ENCODE measurements at regions not wholly inside any gene's neighbourhood (a gene's known extent, or its start where the extent isn't known, plus 50 kb on each side); places are given as distances from the start of the nearest gene placed in this dataset.

DNA sequence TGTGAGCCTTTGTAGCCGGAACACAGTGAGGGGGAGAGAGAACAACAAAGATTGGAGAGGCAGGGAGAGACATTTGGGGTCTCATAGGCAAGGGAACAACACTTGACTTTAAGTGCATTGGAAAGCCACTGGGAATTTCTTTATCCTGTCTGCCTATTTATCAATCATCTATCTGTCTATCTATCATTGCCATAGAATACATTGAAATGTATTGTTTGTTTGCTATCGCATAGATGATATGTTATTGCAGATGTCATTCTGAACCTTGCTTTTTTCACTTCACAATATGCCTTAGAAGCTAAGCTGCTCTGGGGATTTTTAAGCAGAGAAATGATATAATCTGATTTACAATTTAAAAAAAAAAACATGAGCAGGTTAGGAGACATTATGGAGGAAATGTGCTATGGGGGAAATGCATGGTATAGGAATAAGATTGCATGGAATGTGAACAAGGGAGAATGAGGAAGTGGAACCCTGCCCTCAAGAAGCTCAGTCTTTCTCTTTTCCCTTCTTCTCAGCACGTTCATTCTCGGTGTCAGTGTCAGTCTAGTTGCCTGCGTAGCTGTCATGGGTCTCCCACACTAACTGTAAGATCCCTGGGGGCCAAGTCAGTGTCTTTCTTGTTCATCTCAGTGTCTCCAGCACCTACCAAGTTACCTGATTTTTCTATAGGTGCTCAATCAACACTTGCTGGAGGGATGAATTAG lies 158.7 kb upstream of the ARHGAP20 start:
- TF ChIP-seq, protein P1, sequence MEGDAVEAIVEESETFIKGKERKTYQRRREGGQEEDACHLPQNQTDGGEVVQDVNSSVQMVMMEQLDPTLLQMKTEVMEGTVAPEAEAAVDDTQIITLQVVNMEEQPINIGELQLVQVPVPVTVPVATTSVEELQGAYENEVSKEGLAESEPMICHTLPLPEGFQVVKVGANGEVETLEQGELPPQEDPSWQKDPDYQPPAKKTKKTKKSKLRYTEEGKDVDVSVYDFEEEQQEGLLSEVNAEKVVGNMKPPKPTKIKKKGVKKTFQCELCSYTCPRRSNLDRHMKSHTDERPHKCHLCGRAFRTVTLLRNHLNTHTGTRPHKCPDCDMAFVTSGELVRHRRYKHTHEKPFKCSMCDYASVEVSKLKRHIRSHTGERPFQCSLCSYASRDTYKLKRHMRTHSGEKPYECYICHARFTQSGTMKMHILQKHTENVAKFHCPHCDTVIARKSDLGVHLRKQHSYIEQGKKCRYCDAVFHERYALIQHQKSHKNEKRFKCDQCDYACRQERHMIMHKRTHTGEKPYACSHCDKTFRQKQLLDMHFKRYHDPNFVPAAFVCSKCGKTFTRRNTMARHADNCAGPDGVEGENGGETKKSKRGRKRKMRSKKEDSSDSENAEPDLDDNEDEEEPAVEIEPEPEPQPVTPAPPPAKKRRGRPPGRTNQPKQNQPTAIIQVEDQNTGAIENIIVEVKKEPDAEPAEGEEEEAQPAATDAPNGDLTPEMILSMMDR (IDR thresholded peaks at IDR 0.05 in 8 of 11, conservative IDR thresholded peaks at IDR 0.05 in 3 of 11) = no peak
- TF ChIP-seq POLR2AphosphoS5 (IDR thresholded peaks at IDR 0.05) = no peak

All from spleen (tissue), 7 donors.